Activated CD4-positive, alpha-beta T cell treated with anti-CD3 and anti-CD28 coated beads for 36 hours (primary cell): ENCODE measurements at regions not wholly inside any gene's neighbourhood (a gene's known extent, or its start where the extent isn't known, plus 50 kb on each side); places are given as distances from the start of the nearest gene placed in this dataset.

Experiments
- ATAC-seq: fragments of 200-7000 bp; cut with Tn5 transposase; one replicate; pipeline ENCODE4 v1.10.0; 2021; ENCODE audit warnings: mild to moderate bottlenecking, moderate library complexity
- CTCF ChIA-PET: fragments of 350-600 bp; sonication (Branson Sonifier 250); formaldehyde crosslinking; loops from one replicate; lab custom pipeline; 2021; ENCODE audit warnings: antibody characterized with exemption; lab: Charles Lee
- POLR2A ChIA-PET: fragments of 350-600 bp; sonication (Branson Sonifier 250); formaldehyde crosslinking; loops from one replicate; lab custom pipeline; 2021; ENCODE audit warnings: antibody characterized with exemption, inconsistent platforms; lab: Charles Lee
- DNase-seq: peaks from one replicate; pipeline ENCODE4 v3.0.0-alpha.2; 2020
- H3K27ac Mint-ChIP-seq: one replicate; pipeline ENCODE4 v1.8.0; 2021; ENCODE audit warnings: mixed read lengths
- H3K27me3 Mint-ChIP-seq: one replicate; pipeline ENCODE4 v1.8.0; 2021; ENCODE audit warnings: mixed read lengths
- H3K36me3 Mint-ChIP-seq: one replicate; pipeline ENCODE4 v1.8.0; 2021; ENCODE audit warnings: low read depth, mixed read lengths
- H3K4me1 Mint-ChIP-seq: one replicate; pipeline ENCODE4 v1.8.0; 2021; ENCODE audit warnings: mixed read lengths
- H3K4me3 Mint-ChIP-seq: one replicate; pipeline ENCODE4 v1.8.0; 2021; ENCODE audit warnings: mild to moderate bottlenecking, moderate library complexity, mixed read lengths
- H3K9me3 Mint-ChIP-seq: one replicate; pipeline ENCODE4 v1.8.0; 2021; ENCODE audit warnings: low read depth, mixed read lengths
- intact Hi-C, 2 experiments: fragments of 100-400 bp; cut with DNase I in 1 of 2; cut with micrococcal nuclease in 1 of 2; formaldehyde crosslinking; loops; one replicate each; pipeline versions ENCODE4 v1.14.2 to v1.15.1; 2022 to 2024; cut with DNase I, micrococcal nuclease

GRCh38 chr11:123245567-123245966 lies 50.5 kb upstream of the CLMP start:
- Mint-ChIP-seq H3K27me3 (peaks cover 5% of the 10 kb centered on the region), H3K27ac (no peak overlapping the region), H3K9me3 (no peaks in the 10 kb centered on the region), H3K36me3 (no peaks in the 10 kb centered on the region), H3K4me1 (peaks cover 4% of the 10 kb centered on the region), H3K4me3 (no peak overlapping the region)
- intact Hi-C loops, result loop anchor here in 1 of 2 experiments (5.0 kb wide), 1 partner anchor 383 kb away; no protein-coding TSS in a partner anchor
- DNase-seq, result no peak
- CTCF ChIA-PET, result interaction anchor here (1.0 to 4.5 kb wide), 11 partner anchors 10 to 223 kb away, joined by 3 to 141 read pairs (median 7); no protein-coding TSS in a partner anchor
- no peak for ATAC-seq
- POLR2A ChIA-PET, result no interaction called here
